Activated T-cell treated with anti-CD3 and anti-CD28 coated beads, Interleukin-2, amount 50 U/mL, for 4 hours (primary cell): ENCODE measurements at regions not wholly inside any gene's neighbourhood (a gene's known extent, or its start where the extent isn't known, plus 50 kb on each side); places are given as distances from the start of the nearest gene placed in this dataset.

Experiments used
- ATAC-seq, 2 donors: fragments of 200-7000 bp; cut with Tn5 transposase; one replicate each; pipeline ENCODE4 v1.10.0; 2021
- DNase-seq: peaks from one replicate; pipeline ENCODE4 v3.0.0-alpha.2; 2020
- H3K27me3 Mint-ChIP-seq: one replicate; pipeline ENCODE4 v1.8.0; 2021; ENCODE audit warnings: low read depth, mixed read lengths
- H3K36me3 Mint-ChIP-seq: one replicate; pipeline ENCODE4 v1.8.0; 2022; ENCODE audit warnings: mixed read lengths; ENCODE audit not compliant: insufficient read depth
- H3K4me1 Mint-ChIP-seq: one replicate; pipeline ENCODE4 v1.8.0; 2021; ENCODE audit warnings: low read depth, mixed read lengths
- H3K4me3 Mint-ChIP-seq: one replicate; pipeline ENCODE4 v1.8.0; 2021; ENCODE audit warnings: mild to moderate bottlenecking, moderate library complexity, mixed read lengths
- H3K9me3 Mint-ChIP-seq: one replicate; pipeline ENCODE4 v1.8.0; 2021; ENCODE audit warnings: mixed read lengths

- Mint-ChIP-seq H3K4me3 (no peak overlapping the region), H3K36me3 (no peaks in the 10 kb centered on the region), H3K27me3 (peaks cover 3% of the 10 kb centered on the region), H3K9me3 (peaks cover 3% of the 10 kb centered on the region), H3K4me1 (no peaks in the 10 kb centered on the region)
- ATAC-seq = no peak
- no peak for DNase-seq
Measured at GRCh38 chr2:239700686-239701345, 300.0 kb upstream of the HDAC4 start.

DNA sequence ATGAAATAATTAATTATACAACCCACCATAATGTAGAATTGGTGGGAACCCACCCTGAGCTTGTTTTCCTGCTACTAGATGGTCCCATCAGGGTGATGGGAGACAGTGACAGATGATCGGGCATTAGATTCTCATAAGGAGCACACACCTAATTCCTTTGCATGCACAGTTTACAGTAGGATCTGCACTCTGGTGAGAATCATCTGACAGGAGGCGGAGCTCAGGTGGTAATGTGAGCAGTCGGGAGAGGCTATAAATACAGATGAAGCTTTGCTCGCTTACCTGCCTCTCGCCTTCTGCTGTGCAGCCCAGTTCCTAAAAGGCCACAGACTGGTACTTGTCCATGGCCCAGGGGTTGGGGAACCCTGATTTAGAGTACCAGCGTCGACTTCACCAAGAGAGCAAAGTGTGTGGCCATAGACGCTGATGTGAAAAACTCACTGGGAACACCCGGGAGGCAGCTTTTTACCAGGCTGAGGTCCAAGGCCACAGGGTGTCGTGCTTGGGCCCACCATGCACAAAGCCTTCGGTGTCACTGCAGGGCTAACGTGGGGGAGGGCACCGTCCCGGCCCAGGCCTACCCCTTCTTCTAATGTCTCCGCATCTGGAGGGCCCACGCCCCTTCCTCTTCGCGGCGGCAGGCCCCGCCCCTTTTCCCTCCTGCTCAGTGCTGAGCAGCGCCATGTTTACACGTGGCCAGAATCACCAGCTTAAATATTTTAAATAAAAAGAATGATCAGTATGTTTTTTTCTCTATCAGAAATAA lies 296.8 kb upstream of the HDAC4 start:
- DNase-seq (no peak), ATAC-seq (no peak)
- Mint-ChIP-seq H3K36me3 (no peaks in the 10 kb centered on the region), H3K27me3 (no peaks in the 10 kb centered on the region), H3K9me3 (no peaks in the 10 kb centered on the region), H3K4me3 (no peak overlapping the region), H3K4me1 (no peaks in the 10 kb centered on the region)

DNA sequence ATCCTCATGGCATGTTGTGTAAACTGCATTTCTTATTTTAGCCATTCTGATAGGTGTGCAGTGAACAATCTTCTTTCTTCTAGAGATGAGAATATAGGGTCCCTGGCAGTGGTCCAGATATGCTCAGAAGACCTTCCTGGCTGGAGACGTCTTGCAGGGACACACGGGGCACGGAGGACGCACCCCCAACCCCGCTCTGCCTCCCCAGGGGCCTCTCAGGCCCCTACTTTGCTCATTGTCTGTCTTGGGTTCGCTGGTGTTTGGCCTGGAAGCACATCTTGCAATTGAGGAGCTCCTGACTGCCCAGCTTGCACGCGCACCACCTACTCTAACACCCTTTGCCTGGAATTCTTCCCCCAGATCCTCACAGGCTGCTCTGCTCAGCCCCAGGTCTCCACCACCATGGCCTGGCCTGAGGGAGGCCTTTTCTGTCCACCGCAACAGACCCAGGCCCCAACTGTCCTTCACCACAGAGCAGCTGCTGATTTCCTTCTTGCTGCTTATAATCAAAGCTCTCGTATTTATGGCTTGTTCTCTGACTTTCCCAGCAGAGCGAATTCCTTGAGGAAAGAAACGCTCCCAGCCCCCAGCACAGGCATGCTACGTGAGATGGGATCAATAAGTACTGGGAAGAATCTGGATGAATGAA lies 295.9 kb upstream of the HDAC4 start:
- H3K4me1 Mint-ChIP-seq = no peaks in the 10 kb centered on the region

DNA sequence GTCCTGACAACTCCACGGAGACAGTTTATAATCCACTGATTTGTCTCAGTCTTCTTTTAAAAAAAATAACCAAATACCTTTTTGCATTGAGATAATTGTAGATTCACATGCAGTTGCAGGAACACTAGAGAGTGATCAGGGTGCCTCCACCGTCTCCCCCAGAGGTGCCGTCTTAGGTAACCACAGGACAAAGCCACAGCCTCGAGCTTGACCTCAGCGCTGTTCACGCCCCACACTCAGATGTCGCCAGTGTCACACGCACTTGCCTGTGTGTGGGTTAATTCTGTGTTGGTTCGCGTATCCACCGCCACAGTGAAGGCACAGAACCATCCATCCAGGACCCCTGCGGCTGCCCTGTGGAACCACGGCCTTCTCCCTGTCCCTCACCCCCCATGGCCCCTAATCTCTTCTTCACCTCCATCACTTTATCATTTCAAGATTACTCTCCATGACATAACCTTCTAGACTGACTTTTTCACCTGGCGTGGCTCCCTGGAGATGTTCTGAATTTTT lies 295.0 kb upstream of the HDAC4 start:
- no peaks in the 10 kb centered on the region for H3K9me3 Mint-ChIP-seq

More for the DNA sequence above, 295.9 kb upstream of the HDAC4 start:
- H3K9me3 Mint-ChIP-seq = no peaks in the 10 kb centered on the region
- ATAC-seq (no peak), DNase-seq (no peak)
- no peaks in the 10 kb centered on the region for H3K27me3 Mint-ChIP-seq
- H3K36me3 Mint-ChIP-seq = no peaks in the 10 kb centered on the region
- no peak overlapping the region for H3K4me3 Mint-ChIP-seq

GRCh38 chr2:239695106-239695727 lies 294.4 kb upstream of the HDAC4 start:
- ATAC-seq = no peak
- Mint-ChIP-seq H3K4me1 (no peaks in the 10 kb centered on the region), H3K4me3 (no peak overlapping the region), H3K36me3 (no peaks in the 10 kb centered on the region), H3K9me3 (no peaks in the 10 kb centered on the region), H3K27me3 (no peaks in the 10 kb centered on the region)
- no peak for DNase-seq

More for the DNA sequence above, 295.0 kb upstream of the HDAC4 start:
- ATAC-seq = no peak
- no peaks in the 10 kb centered on the region for H3K27me3 Mint-ChIP-seq
- no peak overlapping the region for H3K4me3 Mint-ChIP-seq
- no peak for DNase-seq
- H3K4me1 Mint-ChIP-seq = no peaks in the 10 kb centered on the region
- no peaks in the 10 kb centered on the region for H3K36me3 Mint-ChIP-seq

DNA sequence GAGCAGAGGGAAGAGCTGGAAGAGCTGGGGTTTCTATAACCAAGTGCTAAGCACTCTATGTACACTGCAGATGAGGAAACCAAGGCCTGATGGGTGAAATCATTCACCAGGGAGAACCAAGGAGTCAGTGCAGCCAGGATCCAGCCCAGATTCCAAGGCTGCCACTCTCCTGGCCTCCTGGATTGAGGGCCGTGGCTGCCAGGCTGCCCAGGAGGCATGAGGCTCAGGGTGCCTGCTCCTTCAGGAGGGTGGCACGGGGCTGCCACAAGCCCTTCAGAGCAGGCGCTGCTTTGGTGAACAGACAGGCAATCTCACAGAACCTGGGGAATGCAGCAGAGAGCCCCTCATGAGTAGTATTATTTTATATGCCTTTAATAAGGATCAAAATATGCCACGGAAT lies 293.7 kb upstream of the HDAC4 start:
- H3K4me1 Mint-ChIP-seq = no peaks in the 10 kb centered on the region
- DNase-seq (no peak), ATAC-seq (no peak)
- H3K4me3 Mint-ChIP-seq = no peak overlapping the region
- no peaks in the 10 kb centered on the region for H3K9me3 Mint-ChIP-seq
- no peaks in the 10 kb centered on the region for H3K27me3 Mint-ChIP-seq
- no peaks in the 10 kb centered on the region for H3K36me3 Mint-ChIP-seq

DNA sequence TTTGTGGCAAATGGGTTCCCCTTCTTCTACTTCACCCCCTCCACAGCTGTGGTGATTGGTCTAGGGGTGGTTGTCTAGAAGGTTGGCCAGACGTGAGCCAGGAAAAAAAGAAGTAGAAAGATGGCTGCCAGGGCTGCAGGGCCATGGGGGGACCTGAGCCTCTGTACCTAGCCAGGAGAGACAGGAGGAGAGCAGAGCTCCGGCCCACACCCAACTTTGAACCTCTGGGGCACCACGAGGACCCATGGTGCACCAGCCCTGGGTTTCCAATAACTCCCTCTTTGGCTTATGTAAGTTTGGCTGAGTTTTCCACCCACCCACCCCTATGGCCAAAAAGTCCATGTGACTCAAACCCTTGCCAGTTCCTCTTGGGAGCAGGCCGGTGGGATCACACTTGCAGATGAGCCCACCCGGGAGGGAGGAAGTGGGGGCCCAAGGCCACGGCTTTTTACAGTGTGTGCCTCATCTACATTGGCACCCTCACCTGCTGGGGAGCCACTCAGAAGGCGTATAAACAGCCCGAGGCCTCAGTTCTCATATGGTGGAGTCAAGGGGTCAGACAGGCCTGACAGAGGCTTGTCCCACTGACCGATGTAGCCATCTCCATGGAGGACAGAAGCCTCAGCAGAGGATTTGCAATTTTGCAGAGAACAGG lies 293.1 kb upstream of the HDAC4 start:
- Mint-ChIP-seq H3K4me1 (no peaks in the 10 kb centered on the region), H3K9me3 (no peaks in the 10 kb centered on the region), H3K36me3 (no peaks in the 10 kb centered on the region), H3K4me3 (no peak overlapping the region), H3K27me3 (no peaks in the 10 kb centered on the region)
- DNase-seq = no peak
- ATAC-seq = no peak

- no peak for DNase-seq
- H3K4me1 Mint-ChIP-seq = no peaks in the 10 kb centered on the region
- ATAC-seq = no peak
- H3K36me3 Mint-ChIP-seq = no peaks in the 10 kb centered on the region
- no peaks in the 10 kb centered on the region for H3K9me3 Mint-ChIP-seq
- H3K27me3 Mint-ChIP-seq = peaks cover 4% of the 10 kb centered on the region
- H3K4me3 Mint-ChIP-seq = no peak overlapping the region
Measured at GRCh38 chr2:239693330-239693729, 292.5 kb upstream of the HDAC4 start.

DNA sequence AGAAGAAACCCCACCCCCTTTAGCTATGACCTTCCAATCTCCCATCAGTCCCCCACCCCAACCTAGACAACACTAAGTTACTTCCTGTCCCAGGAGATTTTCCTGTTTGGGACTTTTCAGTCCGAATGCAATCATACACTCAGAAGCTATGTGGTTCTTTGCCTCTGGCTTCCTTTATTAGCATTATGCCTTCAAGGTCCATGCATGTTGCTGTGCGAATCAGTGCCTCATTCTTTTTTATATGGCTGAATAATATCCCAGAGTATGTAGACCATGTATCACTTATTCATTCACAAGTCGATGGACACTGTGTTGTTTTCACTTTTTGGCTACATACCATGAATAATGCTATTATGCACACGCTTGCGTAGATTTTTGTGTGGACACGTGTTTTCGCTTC lies 292.1 kb upstream of the HDAC4 start:
- Mint-ChIP-seq H3K36me3 (no peaks in the 10 kb centered on the region), H3K4me1 (no peaks in the 10 kb centered on the region), H3K27me3 (peaks cover 6% of the 10 kb centered on the region), H3K9me3 (no peaks in the 10 kb centered on the region), H3K4me3 (no peak overlapping the region)
- DNase-seq (no peak), ATAC-seq (no peak)

DNA sequence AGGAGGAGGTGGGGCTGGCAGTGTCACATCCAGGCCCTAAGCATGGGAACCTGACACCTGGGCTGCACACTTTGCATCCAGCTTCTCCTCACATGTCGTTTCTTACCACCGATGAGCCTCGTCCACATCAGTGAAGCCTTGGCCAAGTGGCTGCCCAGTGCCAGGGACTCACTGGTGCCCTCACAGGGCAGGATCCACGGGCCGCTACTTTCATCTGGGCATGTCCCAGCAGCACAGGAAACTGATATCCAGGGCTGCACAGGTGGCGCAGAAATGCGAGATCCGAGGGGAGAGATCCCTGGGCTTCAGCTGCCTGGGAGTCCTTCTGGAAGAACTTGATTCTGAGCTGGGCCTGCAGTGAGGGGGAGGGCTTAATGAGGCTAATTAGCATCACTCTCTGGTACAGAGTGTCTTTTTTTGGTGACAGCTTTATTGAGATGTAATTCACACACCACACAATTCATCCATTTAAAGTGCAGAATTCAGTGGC lies 291.6 kb upstream of the HDAC4 start:
- no peaks in the 10 kb centered on the region for H3K9me3 Mint-ChIP-seq
- DNase-seq (no peak), ATAC-seq (no peak)
- H3K4me3 Mint-ChIP-seq = no peak overlapping the region
- no peaks in the 10 kb centered on the region for H3K36me3 Mint-ChIP-seq
- peaks cover 6% of the 10 kb centered on the region for H3K27me3 Mint-ChIP-seq
- H3K4me1 Mint-ChIP-seq = no peaks in the 10 kb centered on the region

GRCh38 chr2:239691720-239692119 lies 290.9 kb upstream of the HDAC4 start:
- H3K4me3 Mint-ChIP-seq = no peak overlapping the region
- H3K9me3 Mint-ChIP-seq = no peaks in the 10 kb centered on the region
- no peaks in the 10 kb centered on the region for H3K4me1 Mint-ChIP-seq
- H3K36me3 Mint-ChIP-seq = no peaks in the 10 kb centered on the region
- DNase-seq = no peak
- H3K27me3 Mint-ChIP-seq = peaks cover 6% of the 10 kb centered on the region
- ATAC-seq = no peak

DNA sequence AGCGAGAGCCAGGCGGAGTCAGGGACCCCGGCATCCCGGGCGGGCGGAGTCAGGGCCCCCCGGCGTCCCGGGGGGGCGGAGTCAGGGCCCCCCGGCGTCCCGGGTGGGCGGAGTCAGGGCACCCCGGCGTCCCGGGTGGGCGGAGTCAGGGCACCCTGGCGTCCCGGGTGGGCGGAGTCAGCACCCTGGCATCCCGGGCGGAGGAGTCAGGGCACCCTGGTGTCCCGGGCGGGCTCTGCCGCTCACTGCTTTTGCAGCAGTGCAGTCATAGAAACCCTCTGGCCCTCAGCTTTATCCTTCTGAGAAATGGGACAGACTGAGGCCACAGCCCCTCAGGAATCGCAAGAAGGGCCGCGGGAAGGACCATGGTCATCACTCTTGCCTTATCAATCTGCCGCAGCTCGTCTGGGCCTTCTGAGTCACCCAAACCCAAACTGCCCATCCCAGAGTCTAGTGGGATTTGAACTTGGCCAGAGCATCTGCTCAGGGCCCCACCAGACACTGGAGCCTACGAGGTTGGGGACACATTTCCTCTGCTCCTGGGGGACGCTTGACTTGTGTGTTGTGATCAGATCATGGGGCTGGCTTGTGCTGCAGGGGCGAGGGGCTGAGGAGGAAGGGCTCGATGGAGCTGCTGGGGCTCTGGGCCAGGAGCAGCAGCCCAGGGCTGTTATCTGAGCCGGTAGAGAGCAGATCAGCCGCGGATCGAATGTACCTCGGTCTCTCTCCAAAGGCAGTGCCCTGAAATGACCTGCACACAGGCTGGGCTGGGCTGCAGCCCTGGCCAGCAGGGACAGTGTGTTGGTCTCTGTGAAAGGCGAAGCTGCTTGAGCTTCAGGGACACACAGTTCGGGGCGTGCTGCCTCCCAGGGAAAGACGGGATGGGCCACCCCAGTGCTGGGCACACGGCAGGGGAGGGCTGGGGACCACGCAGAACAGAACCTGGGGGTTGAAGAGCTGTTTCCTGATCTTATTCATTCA lies 290.1 kb upstream of the HDAC4 start:
- ATAC-seq (no peak), DNase-seq (no peak)
- Mint-ChIP-seq H3K9me3 (no peaks in the 10 kb centered on the region), H3K36me3 (no peaks in the 10 kb centered on the region), H3K4me1 (no peaks in the 10 kb centered on the region), H3K4me3 (no peak overlapping the region), H3K27me3 (peaks cover 6% of the 10 kb centered on the region)

- H3K4me3 Mint-ChIP-seq = no peak overlapping the region
- H3K36me3 Mint-ChIP-seq = no peaks in the 10 kb centered on the region
- peaks cover 15% of the 10 kb centered on the region for H3K27me3 Mint-ChIP-seq
- H3K9me3 Mint-ChIP-seq = no peaks in the 10 kb centered on the region
- DNase-seq = no peak
- H3K4me1 Mint-ChIP-seq = no peaks in the 10 kb centered on the region
- ATAC-seq = no peak
Measured at GRCh38 chr2:239689985-239690384, 289.2 kb upstream of the HDAC4 start.
